ENCODE measurements at regions not wholly inside any gene's neighbourhood (a gene's known extent, or its start where the extent isn't known, plus 50 kb on each side); places are given as distances from the start of the nearest gene placed in this dataset.

DNA sequence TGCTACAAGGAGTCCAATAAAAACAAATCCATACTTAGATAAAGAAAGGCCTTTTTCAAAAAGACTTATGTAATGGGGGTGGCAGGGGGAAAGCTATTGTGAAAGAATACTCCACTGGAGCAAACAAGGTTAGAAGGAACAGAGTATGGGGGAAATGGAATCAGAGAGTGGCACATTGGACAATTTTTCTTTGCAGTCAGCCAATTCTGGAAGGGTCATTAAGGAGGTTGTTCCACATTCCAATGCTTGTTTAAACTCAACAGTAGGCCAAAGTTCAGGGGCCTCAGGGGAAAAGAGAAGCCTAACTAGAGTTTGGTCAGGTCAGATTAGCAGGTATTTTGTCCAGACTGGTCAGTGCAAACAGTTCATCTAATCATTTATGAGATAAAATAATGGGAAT is 105.2 kb upstream of the RESF1 start:
- Histone ChIP-seq H3K4me3 (ENCODE audit: low read length) (no peak overlapping the region), H3K36me3 (replicated peaks; ENCODE audit: insufficient read depth, low read length) (no peaks in the 10 kb centered on the region), H3K9me2 (replicated peaks; ENCODE audit: insufficient read depth, low read length) (no peaks in the 10 kb centered on the region), H3K27me3 (replicated peaks; ENCODE audit: insufficient read depth, low read length) (no peaks in the 10 kb centered on the region), H3K9ac (ENCODE audit: low read length) (no peak overlapping the region), H3K27ac (ENCODE audit: low read length) (no peak overlapping the region), H3K4me2 (ENCODE audit: low read depth, low read length) (no peak overlapping the region), H3F3A (ENCODE audit: insufficient read depth, low read length) (no peaks in the 10 kb centered on the region), H3K4me1 (ENCODE audit: low read length) (no peaks in the 10 kb centered on the region), H3K9me3 (replicated peaks; ENCODE audit: insufficient read depth, low read length) (peaks cover 4% of the 10 kb centered on the region; the same call in 1 of the 2 replicates), H2AFZ (ENCODE audit: low read length) (no peak overlapping the region), H4K20me1 (ENCODE audit: insufficient read depth, low read length) (no peaks in the 10 kb centered on the region), H3K79me2 (ENCODE audit: low read length) (no peaks in the 10 kb centered on the region)
- no peak for DNase-seq
- TF ChIP-seq EZH2phosphoT487 (IDR thresholded peaks at IDR 0.05; ENCODE audit: low read length): no peak
- TF ChIP-seq, protein P1, sequence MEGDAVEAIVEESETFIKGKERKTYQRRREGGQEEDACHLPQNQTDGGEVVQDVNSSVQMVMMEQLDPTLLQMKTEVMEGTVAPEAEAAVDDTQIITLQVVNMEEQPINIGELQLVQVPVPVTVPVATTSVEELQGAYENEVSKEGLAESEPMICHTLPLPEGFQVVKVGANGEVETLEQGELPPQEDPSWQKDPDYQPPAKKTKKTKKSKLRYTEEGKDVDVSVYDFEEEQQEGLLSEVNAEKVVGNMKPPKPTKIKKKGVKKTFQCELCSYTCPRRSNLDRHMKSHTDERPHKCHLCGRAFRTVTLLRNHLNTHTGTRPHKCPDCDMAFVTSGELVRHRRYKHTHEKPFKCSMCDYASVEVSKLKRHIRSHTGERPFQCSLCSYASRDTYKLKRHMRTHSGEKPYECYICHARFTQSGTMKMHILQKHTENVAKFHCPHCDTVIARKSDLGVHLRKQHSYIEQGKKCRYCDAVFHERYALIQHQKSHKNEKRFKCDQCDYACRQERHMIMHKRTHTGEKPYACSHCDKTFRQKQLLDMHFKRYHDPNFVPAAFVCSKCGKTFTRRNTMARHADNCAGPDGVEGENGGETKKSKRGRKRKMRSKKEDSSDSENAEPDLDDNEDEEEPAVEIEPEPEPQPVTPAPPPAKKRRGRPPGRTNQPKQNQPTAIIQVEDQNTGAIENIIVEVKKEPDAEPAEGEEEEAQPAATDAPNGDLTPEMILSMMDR (IDR thresholded peaks at IDR 0.05; ENCODE audit: low read length): no peak
- no peak for TF ChIP-seq EZH2 (optimal IDR thresholded peaks at IDR 0.05; ENCODE audit: low read depth, low read length)

DNA sequence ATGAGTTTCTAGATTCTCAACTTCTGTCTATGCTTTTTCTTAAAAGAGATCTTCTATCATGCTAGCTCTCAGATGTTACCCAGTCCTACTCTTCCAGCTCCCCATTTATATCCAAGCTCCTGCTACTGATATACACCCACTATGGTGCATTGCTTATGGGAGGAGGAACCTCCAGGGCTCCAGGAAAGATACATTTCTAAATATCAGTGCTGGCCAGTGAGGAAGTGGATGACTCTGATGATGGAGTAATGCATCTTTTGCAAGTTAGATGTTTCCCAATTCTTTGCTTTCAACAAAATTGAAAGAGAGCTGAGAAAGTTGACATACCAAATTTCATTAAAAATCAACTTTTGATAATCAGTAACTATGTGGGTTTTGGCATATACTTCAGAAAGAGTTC is 105.7 kb upstream of the RESF1 start:
- H2AFZ ChIP-seq (ENCODE audit: low read length): no peak overlapping the region
- no peak for DNase-seq
- H3K36me3 ChIP-seq (replicated peaks; ENCODE audit: insufficient read depth, low read length): no peaks in the 10 kb centered on the region
- no peaks in the 10 kb centered on the region for H3K79me2 ChIP-seq (ENCODE audit: low read length)
- no peaks in the 10 kb centered on the region for H3K27me3 ChIP-seq (replicated peaks; ENCODE audit: insufficient read depth, low read length)
- no peaks in the 10 kb centered on the region for H3K9me2 ChIP-seq (replicated peaks; ENCODE audit: insufficient read depth, low read length)
- peaks cover 4% of the 10 kb centered on the region; the same call in 1 of the 2 replicates for H3K9me3 ChIP-seq (replicated peaks; ENCODE audit: insufficient read depth, low read length)
- TF ChIP-seq EZH2phosphoT487 (IDR thresholded peaks at IDR 0.05; ENCODE audit: low read length) (no peak), EZH2 (optimal IDR thresholded peaks at IDR 0.05; ENCODE audit: low read depth, low read length) (no peak)
- TF ChIP-seq, protein P1 (IDR thresholded peaks at IDR 0.05; ENCODE audit: low read length): no peak
- H3K4me1 ChIP-seq (ENCODE audit: low read length): no peaks in the 10 kb centered on the region
- no peaks in the 10 kb centered on the region for H3F3A ChIP-seq (ENCODE audit: insufficient read depth, low read length)
- no peaks in the 10 kb centered on the region for H4K20me1 ChIP-seq (ENCODE audit: insufficient read depth, low read length)
- H3K9ac ChIP-seq (ENCODE audit: low read length): no peak overlapping the region
- H3K4me2 ChIP-seq (ENCODE audit: low read depth, low read length): no peak overlapping the region
- H3K27ac ChIP-seq (ENCODE audit: low read length): no peak overlapping the region
- H3K4me3 ChIP-seq (ENCODE audit: low read length): no peak overlapping the region

DNA sequence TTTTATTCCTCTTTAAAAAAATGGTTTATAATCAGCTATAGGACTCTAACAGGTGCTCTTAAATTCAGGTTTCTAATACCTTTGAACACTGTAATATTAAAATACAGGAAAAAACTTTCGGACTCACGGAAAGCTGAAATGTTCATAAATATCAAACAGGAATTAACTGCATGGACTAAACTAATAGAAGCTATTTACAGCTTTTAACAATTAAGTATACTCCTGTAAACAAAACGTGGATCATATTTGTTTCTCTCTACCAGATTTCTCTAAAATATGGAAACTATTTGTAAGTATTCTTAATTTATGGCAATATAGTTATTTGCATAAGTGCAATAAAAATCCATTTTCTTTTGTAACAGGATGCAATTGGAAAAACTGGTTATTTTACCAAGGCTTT is 108.9 kb upstream of the RESF1 start:
- Histone ChIP-seq H3K9me3 (replicated peaks; ENCODE audit: insufficient read depth, low read length) (peaks cover 4% of the 10 kb centered on the region; the same call in 1 of the 2 replicates), H3K9me2 (replicated peaks; ENCODE audit: insufficient read depth, low read length) (no peaks in the 10 kb centered on the region), H3K4me1 (ENCODE audit: low read length) (no peaks in the 10 kb centered on the region), H3F3A (ENCODE audit: insufficient read depth, low read length) (no peaks in the 10 kb centered on the region), H3K9ac (ENCODE audit: low read length) (no peak overlapping the region), H4K20me1 (ENCODE audit: insufficient read depth, low read length) (no peaks in the 10 kb centered on the region), H3K4me2 (ENCODE audit: low read depth, low read length) (no peak overlapping the region), H3K4me3 (ENCODE audit: low read length) (no peak overlapping the region), H3K79me2 (ENCODE audit: low read length) (no peaks in the 10 kb centered on the region), H3K36me3 (replicated peaks; ENCODE audit: insufficient read depth, low read length) (no peaks in the 10 kb centered on the region), H3K27me3 (replicated peaks; ENCODE audit: insufficient read depth, low read length) (no peaks in the 10 kb centered on the region), H3K27ac (ENCODE audit: low read length) (no peak overlapping the region), H2AFZ (ENCODE audit: low read length) (no peak overlapping the region)
- no peak for TF ChIP-seq EZH2 (optimal IDR thresholded peaks at IDR 0.05; ENCODE audit: low read depth, low read length)
- TF ChIP-seq, protein P1 (IDR thresholded peaks at IDR 0.05; ENCODE audit: low read length): no peak
- no peak for TF ChIP-seq EZH2phosphoT487 (IDR thresholded peaks at IDR 0.05; ENCODE audit: low read length)
- DNase-seq: no peak

Measured in MM.1S (cell line).